Stimulated activated CD4-positive, alpha-beta T cell treated with anti-CD3 and anti-CD28 coated beads, TNF-alpha, amount 100 ng/mL, for 4 hours (primary cell): ENCODE measurements at regions not wholly inside any gene's neighbourhood (a gene's known extent, or its start where the extent isn't known, plus 50 kb on each side); places are given as distances from the start of the nearest gene placed in this dataset.
"Not testable (repeated sequence)": the region's sequence is repeated elsewhere in the genome, so short reads cannot be mapped to it uniquely, and the experiment has no call there.

Experiments
- DNase-seq, 3 experiments: peaks; one replicate each; pipeline ENCODE4 v3.0.0-alpha.2; 2020; ENCODE audit warnings: low read depth in 3 of 3

GRCh38 chr6:15116889-15117288 lies 129.0 kb upstream of the JARID2 start:
- DNase-seq: no peak

GRCh38 chr6:15121443-15121842 lies 124.4 kb upstream of the JARID2 start:
- DNase-seq: no peak

GRCh38 chr6:15121977-15122550 lies 123.8 kb upstream of the JARID2 start:
- no peak for DNase-seq

- DNase-seq: no peak
These were observed 116.0 kb upstream of the JARID2 start for GRCh38 chr6:15129887-15130286.

GRCh38 chr6:15131234-15131633 lies 114.6 kb upstream of the JARID2 start:
- DNase-seq: no peak

- no peak for DNase-seq
These were observed 114.2 kb upstream of the JARID2 start for GRCh38 chr6:15131651-15132061.

GRCh38 chr6:15132167-15132566 lies 113.7 kb upstream of the JARID2 start:
- no peak for DNase-seq

- DNase-seq: no peak
These were observed 112.8 kb upstream of the JARID2 start for GRCh38 chr6:15132854-15133670.

GRCh38 chr6:15137086-15137485 lies 108.8 kb upstream of the JARID2 start:
- no peak for DNase-seq

GRCh38 chr6:15143086-15143485 lies 102.8 kb upstream of the JARID2 start:
- DNase-seq: no peak

GRCh38 chr6:15143540-15143939 lies 102.3 kb upstream of the JARID2 start:
- DNase-seq: no peak

GRCh38 chr6:15145821-15146220 lies 100.0 kb upstream of the JARID2 start:
- no peak for DNase-seq

- no peak for DNase-seq
These were observed 98.0 kb upstream of the JARID2 start for GRCh38 chr6:15147827-15148226.

GRCh38 chr6:15148356-15148946 lies 97.4 kb upstream of the JARID2 start:
- DNase-seq: no peak

- no peak for DNase-seq
These were observed 95.7 kb upstream of the JARID2 start for GRCh38 chr6:15150207-15150606.

- no peak for DNase-seq
These were observed 93.2 kb upstream of the JARID2 start for GRCh38 chr6:15152700-15153099.

- no peak for DNase-seq
These were observed 92.7 kb upstream of the JARID2 start for GRCh38 chr6:15153191-15153590.

GRCh38 chr6:15157479-15157878 lies 88.4 kb upstream of the JARID2 start:
- DNase-seq: no peak

- DNase-seq: no peak
These were observed 86.8 kb upstream of the JARID2 start for GRCh38 chr6:15158821-15159619.

GRCh38 chr6:15160812-15161211 lies 85.1 kb upstream of the JARID2 start:
- DNase-seq: no peak

GRCh38 chr6:15164855-15165254 lies 81.0 kb upstream of the JARID2 start:
- not testable (repeated sequence) for DNase-seq

- DNase-seq: no peak
These were observed 79.7 kb upstream of the JARID2 start for GRCh38 chr6:15166121-15166520.
